Naive thymus-derived CD8-positive, alpha-beta T cell (primary cell): ENCODE measurements at regions not wholly inside any gene's neighbourhood (a gene's known extent, or its start where the extent isn't known, plus 50 kb on each side); places are given as distances from the start of the nearest gene placed in this dataset.

Source experiments
- ATAC-seq, 2 donors: fragments of 150-1000 bp; cut with Tn5 transposase in 1 of 2; sonication (Bioruptor Pico), chemical (Tn5 transposase) in 1 of 2; 1 replicate in 1 of 2; 2 replicates in 1 of 2; pipeline ENCODE4 v1.10.0; 2021; ENCODE audit warnings: mild to moderate bottlenecking in 2 of 2, moderate library complexity in 2 of 2
- POLR2A ChIA-PET: fragments of 350-600 bp; sonication (Branson Sonifier 250); formaldehyde crosslinking; loops from one replicate; lab custom pipeline; 2021; ENCODE audit warnings: antibody characterized with exemption; lab: Charles Lee
- DNase-seq, 10 donors: peaks; one replicate each; pipeline versions ENCODE4 v3.0.0 to v3.0.0-alpha.2; 2020 to 2022
- H3K27ac Mint-ChIP-seq, 10 donors: one replicate each; pipeline ENCODE4 v1.8.0; 2020 to 2022; ENCODE audit warnings: mild to moderate bottlenecking in 10 of 10, mixed read lengths in 10 of 10, moderate library complexity in 4 of 10, inconsistent platforms in 1 of 10
- H3K27me3 Mint-ChIP-seq, 5 donors: one replicate each; pipeline ENCODE4 v1.8.0; 2021 to 2022; ENCODE audit warnings: mixed read lengths in 5 of 5
- H3K36me3 Mint-ChIP-seq, 3 donors: one replicate each; pipeline ENCODE4 v1.8.0; 2020 to 2022; ENCODE audit warnings: mixed read lengths in 3 of 3, mild to moderate bottlenecking in 2 of 3, inconsistent platforms in 1 of 3
- H3K4me1 Mint-ChIP-seq, 4 donors: one replicate each; pipeline ENCODE4 v1.8.0; 2021 to 2022; ENCODE audit warnings: mixed read lengths in 4 of 4
- H3K4me3 Mint-ChIP-seq, 10 donors: one replicate each; pipeline ENCODE4 v1.8.0; 2020 to 2022; ENCODE audit warnings: mild to moderate bottlenecking in 10 of 10, mixed read lengths in 10 of 10, moderate library complexity in 6 of 10, inconsistent platforms in 1 of 10
- H3K9me3 Mint-ChIP-seq, 9 donors: one replicate each; pipeline ENCODE4 v1.8.0; 2020 to 2022; ENCODE audit warnings: mixed read lengths in 9 of 9, mild to moderate bottlenecking in 3 of 9, inconsistent platforms in 1 of 9, moderate library complexity in 1 of 9

GRCh38 chr4:138770818-138771217 lies 244.8 kb upstream of the NOCT start:
- H3K4me1 Mint-ChIP-seq: no peaks in the 10 kb centered on the region
- POLR2A ChIA-PET: no interaction called here
- H3K36me3 Mint-ChIP-seq: no peaks in the 10 kb centered on the region
- peaks cover 3 to 21% (median 9%) of the 10 kb centered on the region in 5 donors for H3K27me3 Mint-ChIP-seq
- no peak overlapping the region for H3K27ac Mint-ChIP-seq
- no peak for DNase-seq
- H3K9me3 Mint-ChIP-seq: peaks cover 0 to 4% (median 0%) of the 10 kb centered on the region in 9 donors
- ATAC-seq: no peak
- H3K4me3 Mint-ChIP-seq: no peak overlapping the region

GRCh38 chr4:138766332-138766731 lies 249.2 kb upstream of the NOCT start:
- Mint-ChIP-seq H3K36me3 (no peaks in the 10 kb centered on the region), H3K4me3 (no peak overlapping the region), H3K4me1 (no peaks in the 10 kb centered on the region), H3K27ac (no peak overlapping the region), H3K9me3 (peaks cover 0 to 3% (median 0%) of the 10 kb centered on the region in 9 donors), H3K27me3 (peaks cover 3 to 19% (median 5%) of the 10 kb centered on the region in 5 donors)
- ATAC-seq (no peak), DNase-seq (no peak)
- POLR2A ChIA-PET: no interaction called here

GRCh38 chr4:138765442-138765841 lies 250.1 kb upstream of the NOCT start:
- no peak for DNase-seq
- H3K4me3 Mint-ChIP-seq: no peak overlapping the region
- peaks cover 0 to 3% (median 0%) of the 10 kb centered on the region in 9 donors for H3K9me3 Mint-ChIP-seq
- H3K27ac Mint-ChIP-seq: no peak overlapping the region
- H3K36me3 Mint-ChIP-seq: no peaks in the 10 kb centered on the region
- POLR2A ChIA-PET: no interaction called here
- ATAC-seq: no peak
- H3K27me3 Mint-ChIP-seq: peaks cover 3 to 19% (median 4%) of the 10 kb centered on the region in 5 donors
- no peaks in the 10 kb centered on the region for H3K4me1 Mint-ChIP-seq

GRCh38 chr4:138761638-138762220 lies 253.9 kb upstream of the NOCT start:
- Mint-ChIP-seq H3K27me3 (peaks cover 0 to 11% (median 0%) of the 10 kb centered on the region in 5 donors), H3K4me1 (no peaks in the 10 kb centered on the region), H3K9me3 (peaks cover 0 to 2% (median 0%) of the 10 kb centered on the region in 9 donors), H3K4me3 (no peak overlapping the region), H3K27ac (no peak overlapping the region), H3K36me3 (no peaks in the 10 kb centered on the region)
- DNase-seq (no peak), ATAC-seq (no peak)
- POLR2A ChIA-PET: no interaction called here

GRCh38 chr4:138759554-138759902 lies 256.1 kb upstream of the NOCT start:
- H3K36me3 Mint-ChIP-seq: no peaks in the 10 kb centered on the region
- ATAC-seq: no peak

GRCh38 chr4:138758876-138759553 lies 256.6 kb upstream of the NOCT start:
- POLR2A ChIA-PET: no interaction called here

More at GRCh38 chr4:138759554-138759902, 256.1 kb upstream of the NOCT start:
- peaks cover 0 to 13% (median 1%) of the 10 kb centered on the region in 5 donors for H3K27me3 Mint-ChIP-seq
- no peak overlapping the region for H3K4me3 Mint-ChIP-seq
- DNase-seq: no peak
- no peaks in the 10 kb centered on the region for H3K4me1 Mint-ChIP-seq
- POLR2A ChIA-PET: no interaction called here
- H3K9me3 Mint-ChIP-seq: peaks cover 0 to 5% (median 0%) of the 10 kb centered on the region in 9 donors
- no peak overlapping the region for H3K27ac Mint-ChIP-seq

GRCh38 chr4:138758196-138758595 lies 257.4 kb upstream of the NOCT start:
- Mint-ChIP-seq H3K4me1 (no peaks in the 10 kb centered on the region), H3K27me3 (peaks cover 0 to 9% (median 1%) of the 10 kb centered on the region in 5 donors), H3K9me3 (peaks cover 3 to 9% (median 7%) of the 10 kb centered on the region in 9 donors), H3K27ac (no peak overlapping the region), H3K4me3 (no peak overlapping the region), H3K36me3 (no peaks in the 10 kb centered on the region)
- no peak for DNase-seq
- ATAC-seq: no peak
- POLR2A ChIA-PET: no interaction called here

More at GRCh38 chr4:138758876-138759553, 256.6 kb upstream of the NOCT start:
- no peak for DNase-seq
- peaks cover 0 to 10% (median 1%) of the 10 kb centered on the region in 5 donors for H3K27me3 Mint-ChIP-seq
- peaks cover 0 to 5% (median under 1%) of the 10 kb centered on the region in 9 donors for H3K9me3 Mint-ChIP-seq
- H3K4me1 Mint-ChIP-seq: no peaks in the 10 kb centered on the region
- H3K27ac Mint-ChIP-seq: no peak overlapping the region
- H3K36me3 Mint-ChIP-seq: no peaks in the 10 kb centered on the region
- no peak overlapping the region for H3K4me3 Mint-ChIP-seq
- no peak for ATAC-seq

- H3K27me3 Mint-ChIP-seq: peaks cover 0 to 7% (median 1%) of the 10 kb centered on the region in 5 donors
- DNase-seq (no peak), ATAC-seq (no peak)
- POLR2A ChIA-PET: no interaction called here
- peaks cover 0 to 3% (median 0%) of the 10 kb centered on the region in 3 donors for H3K36me3 Mint-ChIP-seq
- peaks cover 4 to 16% (median 14%) of the 10 kb centered on the region in 9 donors for H3K9me3 Mint-ChIP-seq
- no peak overlapping the region for H3K27ac Mint-ChIP-seq
- H3K4me1 Mint-ChIP-seq: no peaks in the 10 kb centered on the region
- H3K4me3 Mint-ChIP-seq: no peak overlapping the region
These were observed 258.1 kb upstream of the NOCT start for GRCh38 chr4:138757432-138757831.

GRCh38 chr4:138756519-138756918 lies 259.1 kb upstream of the NOCT start:
- POLR2A ChIA-PET: no interaction called here
- Mint-ChIP-seq H3K9me3 (peaks cover 8 to 23% (median 16%) of the 10 kb centered on the region in 9 donors), H3K36me3 (peaks cover 0 to 7% (median 0%) of the 10 kb centered on the region in 3 donors), H3K4me1 (peaks cover 0 to 1% (median 0%) of the 10 kb centered on the region in 4 donors), H3K27ac (no peak overlapping the region), H3K4me3 (no peak overlapping the region), H3K27me3 (peaks cover 0 to 12% (median 1%) of the 10 kb centered on the region in 5 donors)
- DNase-seq (no peak), ATAC-seq (no peak)

- H3K36me3 Mint-ChIP-seq: peaks cover 0 to 7% (median 0%) of the 10 kb centered on the region in 3 donors
- DNase-seq (no peak), ATAC-seq (no peak)
- peaks cover 10 to 33% (median 16%) of the 10 kb centered on the region in 9 donors for H3K9me3 Mint-ChIP-seq
- H3K4me3 Mint-ChIP-seq: no peak overlapping the region
- POLR2A ChIA-PET: no interaction called here
- peaks cover 0 to 18% (median 1%) of the 10 kb centered on the region in 5 donors for H3K27me3 Mint-ChIP-seq
- peaks cover 0 to 1% (median 0%) of the 10 kb centered on the region in 4 donors for H3K4me1 Mint-ChIP-seq
- H3K27ac Mint-ChIP-seq: no peak overlapping the region
These were observed 264.3 kb upstream of the NOCT start for GRCh38 chr4:138751309-138751708.

- POLR2A ChIA-PET: no interaction called here
- Mint-ChIP-seq H3K36me3 (peaks cover 0 to 7% (median 0%) of the 10 kb centered on the region in 3 donors), H3K4me1 (peaks cover 0 to 1% (median 0%) of the 10 kb centered on the region in 4 donors), H3K4me3 (no peak overlapping the region), H3K9me3 (peaks cover 9 to 33% (median 15%) of the 10 kb centered on the region in 9 donors), H3K27ac (no peak overlapping the region), H3K27me3 (peaks cover 0 to 19% (median 2%) of the 10 kb centered on the region in 5 donors)
- ATAC-seq: no peak
- DNase-seq: no peak
These were observed 266.3 kb upstream of the NOCT start for GRCh38 chr4:138749303-138749702.

GRCh38 chr4:138741766-138742377 lies 273.7 kb upstream of the NOCT start:
- peaks cover 0 to 7% (median 4%) of the 10 kb centered on the region in 5 donors for H3K27me3 Mint-ChIP-seq
- ATAC-seq (no peak), DNase-seq (no peak)
- no peaks in the 10 kb centered on the region for H3K36me3 Mint-ChIP-seq
- POLR2A ChIA-PET: no interaction called here
- H3K4me1 Mint-ChIP-seq: no peaks in the 10 kb centered on the region
- peaks cover 0 to 12% (median 6%) of the 10 kb centered on the region in 9 donors for H3K9me3 Mint-ChIP-seq
- no peak overlapping the region for H3K4me3 Mint-ChIP-seq
- no peak overlapping the region for H3K27ac Mint-ChIP-seq
